ENCODE measurements at regions not wholly inside any gene's neighbourhood (a gene's known extent, or its start where the extent isn't known, plus 50 kb on each side); places are given as distances from the start of the nearest gene placed in this dataset.

GRCh38 chr16:85344502-85345128 lies 232.3 kb upstream of the CIBAR2 start:
- no peak for DNase-seq (ENCODE audit: low read depth in 3 of 3)

GRCh38 chr16:85345129-85345639 lies 232.9 kb upstream of the CIBAR2 start:
- no peak for DNase-seq (ENCODE audit: low read depth in 3 of 3)

GRCh38 chr16:85346404-85347212 lies 234.3 kb upstream of the CIBAR2 start:
- DNase-seq (ENCODE audit: low read depth in 3 of 3) = no peak

- no peak for DNase-seq (ENCODE audit: low read depth in 3 of 3)
Measured at GRCh38 chr16:85347213-85347591, 234.9 kb upstream of the CIBAR2 start.

GRCh38 chr16:85348065-85348840 lies 236.0 kb upstream of the CIBAR2 start:
- DNase-seq (ENCODE audit: low read depth in 3 of 3) = no peak

GRCh38 chr16:85348911-85349334 lies 236.7 kb upstream of the CIBAR2 start:
- DNase-seq (ENCODE audit: low read depth in 3 of 3) = no peak

- DNase-seq (ENCODE audit: low read depth in 3 of 3) = no peak
Measured at GRCh38 chr16:85349365-85350145, 237.3 kb upstream of the CIBAR2 start.

- no peak for DNase-seq (ENCODE audit: low read depth in 3 of 3)
Measured at GRCh38 chr16:85350146-85350728, 238.0 kb upstream of the CIBAR2 start.

GRCh38 chr16:85350973-85351372 lies 238.7 kb upstream of the CIBAR2 start:
- DNase-seq (ENCODE audit: low read depth in 3 of 3) = no peak

GRCh38 chr16:85353013-85353412 lies 240.7 kb upstream of the CIBAR2 start:
- DNase-seq (ENCODE audit: low read depth in 3 of 3) = no peak

- no peak for DNase-seq (ENCODE audit: low read depth in 3 of 3)
Measured at GRCh38 chr16:85353839-85354685, 241.8 kb upstream of the CIBAR2 start.

- no peak for DNase-seq (ENCODE audit: low read depth in 3 of 3)
Measured at GRCh38 chr16:85354686-85355514, 242.6 kb upstream of the CIBAR2 start.

- no peak for DNase-seq (ENCODE audit: low read depth in 3 of 3)
Measured at GRCh38 chr16:85355515-85355837, 243.2 kb upstream of the CIBAR2 start.

GRCh38 chr16:85356157-85356556 lies 243.9 kb upstream of the CIBAR2 start:
- no peak for DNase-seq (ENCODE audit: low read depth in 3 of 3)

GRCh38 chr16:85357323-85357722 lies 245.1 kb upstream of the CIBAR2 start:
- DNase-seq (ENCODE audit: low read depth in 3 of 3) = no peak

- DNase-seq (ENCODE audit: low read depth in 3 of 3) = no peak
Measured at GRCh38 chr16:85357924-85358505, 245.7 kb upstream of the CIBAR2 start.

- DNase-seq (ENCODE audit: low read depth in 3 of 3) = no peak
Measured at GRCh38 chr16:85358704-85359146, 246.5 kb upstream of the CIBAR2 start.

- DNase-seq (ENCODE audit: low read depth in 3 of 3) = no peak
Measured at GRCh38 chr16:85359147-85359822, 247.0 kb upstream of the CIBAR2 start.

Data from stimulated activated CD4-positive, alpha-beta T cell treated with anti-CD3 and anti-CD28 coated beads, TNF-alpha, amount 100 ng/mL, for 4 hours (primary cell).